ENCODE measurements at regions not wholly inside any gene's neighbourhood (a gene's known extent, or its start where the extent isn't known, plus 50 kb on each side); places are given as distances from the start of the nearest gene placed in this dataset.

GRCh38 chr16:85498607-85499006, 114.5 kb upstream of the GSE1 start:
- Histone ChIP-seq H3K36me3 (ENCODE audit: insufficient read depth, low read length) (no peaks in the 10 kb centered on the region), H3K79me2 (ENCODE audit: insufficient read depth, low read length) (no peaks in the 10 kb centered on the region), H3K4me3 (ENCODE audit: low read depth in 1 of 2, low read length in 2 of 2) (no peak overlapping the region), H3K4me2 (ENCODE audit: insufficient read depth, low read length) (no peak overlapping the region), H3K27ac (ENCODE audit: low read length) (peak overlapping the region; percentile 59), H2AFZ (ENCODE audit: low read depth, low read length) (no peak overlapping the region), H3K9ac (ENCODE audit: low read depth, low read length) (no peak overlapping the region), H4K20me1 (ENCODE audit: insufficient read depth, low read length) (no peaks in the 10 kb centered on the region; the same call in 1 of the 2 replicates), H3K27me3 (ENCODE audit: insufficient read depth, low read length, poor library complexity) (no peaks in the 10 kb centered on the region), H3K4me1 (ENCODE audit: insufficient read depth, low read length) (peaks cover 12% of the 10 kb centered on the region), H3K9me3 (ENCODE audit: insufficient read depth, low read length, severe bottlenecking) (no peaks in the 10 kb centered on the region)
- DNase-seq (peak; percentile 85), ATAC-seq (ENCODE audit: insufficient read depth, low read depth) (peak; percentile 94)
- no peak for TF ChIP-seq CTCF (IDR thresholded peaks at IDR 0.05; ENCODE audit: borderline replicate concordance, extremely low read depth, low read length, poor library complexity, severe bottlenecking)
- TF ChIP-seq EZH2 (IDR thresholded peaks at IDR 0.05; ENCODE audit: borderline replicate concordance, low read depth, low read length, severe bottlenecking): no peak

GRCh38 chr16:85500220-85500619, 112.9 kb upstream of the GSE1 start:
- peaks cover 12% of the 10 kb centered on the region for H3K4me1 ChIP-seq (ENCODE audit: insufficient read depth, low read length)
- ATAC-seq (ENCODE audit: insufficient read depth, low read depth) (no peak), DNase-seq (no peak)
- no peak overlapping the region for H3K4me3 ChIP-seq (ENCODE audit: low read depth in 1 of 2, low read length in 2 of 2)
- H2AFZ ChIP-seq (ENCODE audit: low read depth, low read length): no peak overlapping the region
- H3K9ac ChIP-seq (ENCODE audit: low read depth, low read length): no peak overlapping the region
- H3K4me2 ChIP-seq (ENCODE audit: insufficient read depth, low read length): no peak overlapping the region
- H4K20me1 ChIP-seq (ENCODE audit: insufficient read depth, low read length): peaks cover 3% of the 10 kb centered on the region
- no peaks in the 10 kb centered on the region for H3K79me2 ChIP-seq (ENCODE audit: insufficient read depth, low read length)
- no peaks in the 10 kb centered on the region for H3K9me3 ChIP-seq (ENCODE audit: insufficient read depth, low read length, severe bottlenecking)
- no peaks in the 10 kb centered on the region for H3K36me3 ChIP-seq (ENCODE audit: insufficient read depth, low read length)
- H3K27me3 ChIP-seq (ENCODE audit: insufficient read depth, low read length, poor library complexity): no peaks in the 10 kb centered on the region
- no peak overlapping the region for H3K27ac ChIP-seq (ENCODE audit: low read length)
- TF ChIP-seq CTCF (IDR thresholded peaks at IDR 0.05; ENCODE audit: borderline replicate concordance, extremely low read depth, low read length, poor library complexity, severe bottlenecking) (no peak), EZH2 (IDR thresholded peaks at IDR 0.05; ENCODE audit: borderline replicate concordance, low read depth, low read length, severe bottlenecking) (no peak)

- Histone ChIP-seq H3K27ac (ENCODE audit: low read length) (no peak overlapping the region), H3K79me2 (ENCODE audit: insufficient read depth, low read length) (no peaks in the 10 kb centered on the region), H3K27me3 (ENCODE audit: insufficient read depth, low read length, poor library complexity) (no peaks in the 10 kb centered on the region), H2AFZ (ENCODE audit: low read depth, low read length) (no peak overlapping the region), H4K20me1 (ENCODE audit: insufficient read depth, low read length) (peaks cover 5% of the 10 kb centered on the region), H3K9me3 (ENCODE audit: insufficient read depth, low read length, severe bottlenecking) (no peaks in the 10 kb centered on the region), H3K4me1 (ENCODE audit: insufficient read depth, low read length) (peaks cover 12% of the 10 kb centered on the region), H3K4me3 (ENCODE audit: low read depth in 1 of 2, low read length in 2 of 2) (no peak overlapping the region), H3K36me3 (ENCODE audit: insufficient read depth, low read length) (no peaks in the 10 kb centered on the region), H3K9ac (ENCODE audit: low read depth, low read length) (no peak overlapping the region), H3K4me2 (ENCODE audit: insufficient read depth, low read length) (no peak overlapping the region)
- DNase-seq (no peak), ATAC-seq (ENCODE audit: insufficient read depth, low read depth) (no peak)
- TF ChIP-seq CTCF (IDR thresholded peaks at IDR 0.05; ENCODE audit: borderline replicate concordance, extremely low read depth, low read length, poor library complexity, severe bottlenecking): no peak
- TF ChIP-seq EZH2 (IDR thresholded peaks at IDR 0.05; ENCODE audit: borderline replicate concordance, low read depth, low read length, severe bottlenecking): no peak
Measured at GRCh38 chr16:85501900-85502299, 111.2 kb upstream of the GSE1 start.

GRCh38 chr16:85502357-85502756, 110.8 kb upstream of the GSE1 start:
- Histone ChIP-seq H4K20me1 (ENCODE audit: insufficient read depth, low read length) (peaks cover 5% of the 10 kb centered on the region), H3K4me2 (ENCODE audit: insufficient read depth, low read length) (no peak overlapping the region), H3K79me2 (ENCODE audit: insufficient read depth, low read length) (no peaks in the 10 kb centered on the region), H3K36me3 (ENCODE audit: insufficient read depth, low read length) (no peaks in the 10 kb centered on the region), H2AFZ (ENCODE audit: low read depth, low read length) (no peak overlapping the region), H3K27me3 (ENCODE audit: insufficient read depth, low read length, poor library complexity) (no peaks in the 10 kb centered on the region), H3K27ac (ENCODE audit: low read length) (no peak overlapping the region), H3K4me3 (ENCODE audit: low read depth in 1 of 2, low read length in 2 of 2) (no peak overlapping the region), H3K9me3 (ENCODE audit: insufficient read depth, low read length, severe bottlenecking) (no peaks in the 10 kb centered on the region), H3K9ac (ENCODE audit: low read depth, low read length) (no peak overlapping the region), H3K4me1 (ENCODE audit: insufficient read depth, low read length) (peaks cover 12% of the 10 kb centered on the region)
- ATAC-seq (ENCODE audit: insufficient read depth, low read depth) (no peak), DNase-seq (no peak)
- TF ChIP-seq CTCF (IDR thresholded peaks at IDR 0.05; ENCODE audit: borderline replicate concordance, extremely low read depth, low read length, poor library complexity, severe bottlenecking) (no peak), EZH2 (IDR thresholded peaks at IDR 0.05; ENCODE audit: borderline replicate concordance, low read depth, low read length, severe bottlenecking) (no peak)
